H1 (cell line): ENCODE measurements at regions not wholly inside any gene's neighbourhood (a gene's known extent, or its start where the extent isn't known, plus 50 kb on each side); places are given as distances from the start of the nearest gene placed in this dataset.

Experiments used
- CTCF ChIA-PET: fragments of 300-600 bp; sonication (Branson Sonifier 250); formaldehyde crosslinking; loops from one replicate; lab custom pipeline; 2021; ENCODE audit not compliant: partially characterized antibody; lab: Charles Lee
- POLR2A ChIA-PET: fragments of 300-600 bp; sonication (Branson Sonifier 250); formaldehyde crosslinking; loops from one replicate; lab custom pipeline; 2021; ENCODE audit warnings: inconsistent platforms; ENCODE audit not compliant: partially characterized antibody; lab: Charles Lee
- DNase-seq, 2 experiments: peaks; one replicate each; pipeline versions ENCODE4 v3.0.0 to v3.0.0-alpha.2; 2010 to 2022; ENCODE audit warnings: low spot score in 2 of 2, low read depth in 1 of 2, mixed read lengths in 1 of 2
- FAIRE-seq: peaks from 2 replicates; lab custom pipeline; 2011; peaks lifted over from hg19 to GRCh38; lab: Jason Lieb, UNC
- H2AFZ ChIP-seq: 2 replicates; pipeline ENCODE4 v1.8.1; 2012; ENCODE audit warnings: low read length, inconsistent platforms
- H2AK5ac ChIP-seq: 2 replicates; pipeline ENCODE4 v1.6.1; 2013; ENCODE audit warnings: low read depth, low read length
- H2BK120ac ChIP-seq: replicated peaks from 2 replicates; pipeline ENCODE3; 2013; ENCODE audit warnings: low read depth, low read length, inconsistent platforms
- H2BK12ac ChIP-seq: 2 replicates; pipeline ENCODE4 v1.6.1; 2013; ENCODE audit warnings: low read depth, low read length
- H2BK15ac ChIP-seq: 2 replicates; pipeline ENCODE4 v1.6.1; 2013; ENCODE audit warnings: low read length
- H2BK20ac ChIP-seq: 2 replicates; pipeline ENCODE4 v1.6.1; 2013; ENCODE audit warnings: low read length
- H2BK5ac ChIP-seq: 2 replicates; pipeline ENCODE4 v1.6.1; 2013; ENCODE audit warnings: low read depth, low read length
- H3K14ac ChIP-seq: 2 replicates; pipeline ENCODE4 v1.6.1; 2013; ENCODE audit warnings: inconsistent platforms; ENCODE audit not compliant: insufficient read length
- H3K18ac ChIP-seq: 2 replicates; pipeline ENCODE4 v1.6.1; 2013; ENCODE audit warnings: low read length; ENCODE audit errors: extremely low read depth
- H3K23ac ChIP-seq: 2 replicates; pipeline ENCODE4 v1.6.1; 2013; ENCODE audit warnings: inconsistent platforms; ENCODE audit not compliant: insufficient read length
- H3K23me2 ChIP-seq: 2 replicates; pipeline ENCODE4 v1.6.1; 2013; ENCODE audit warnings: low read depth, low read length
- H3K27ac ChIP-seq: 2 replicates; pipeline ENCODE4 v1.6.1; 2011; ENCODE audit warnings: low read depth, low read length, inconsistent platforms
- H3K27me3 ChIP-seq, 4 experiments: replicated peaks in 1 of 4; 1 replicate in 1 of 4; 2 replicates in 3 of 4; pipeline versions ENCODE4 v1.6.1 to v1.8.1; 2011 to 2013; ENCODE audit warnings: low read length in 3 of 4, mild to moderate bottlenecking in 3 of 4, inconsistent platforms in 2 of 4, mixed read lengths in 2 of 4, moderate library complexity in 1 of 4; ENCODE audit not compliant: control insufficient read depth in 3 of 4, insufficient read depth in 3 of 4; ENCODE audit errors: extremely low read depth in 1 of 4
- H3K36me3 ChIP-seq, 4 experiments: 2 replicates each; pipeline versions ENCODE4 v1.6.1 to v1.8.1; 2011 to 2013; ENCODE audit warnings: mild to moderate bottlenecking in 4 of 4, low read length in 3 of 4, moderate library complexity in 2 of 4, control low read depth in 1 of 4, inconsistent platforms in 1 of 4; ENCODE audit not compliant: insufficient read depth in 4 of 4, control insufficient read depth in 2 of 4
- H3K4ac ChIP-seq: replicated peaks from 2 replicates; pipeline ENCODE3; 2013; ENCODE audit warnings: low read length, low read depth, mixed read lengths, inconsistent platforms; ENCODE audit not compliant: insufficient read length
- H3K4me1 ChIP-seq, 4 experiments: replicated peaks in 1 of 4; 1 replicate in 1 of 4; 2 replicates in 3 of 4; pipeline versions ENCODE4 v1.6.1 to v1.8.1; 2011 to 2013; ENCODE audit warnings: low read length in 3 of 4, inconsistent platforms in 2 of 4, mixed read lengths in 1 of 4; ENCODE audit not compliant: insufficient read depth in 4 of 4, control insufficient read depth in 3 of 4
- H3K4me2 ChIP-seq, 2 experiments: 2 replicates each; pipeline versions ENCODE4 v1.6.1 to v1.8.1; 2011 to 2013; ENCODE audit warnings: low read depth in 2 of 2, low read length in 2 of 2, control low read depth in 1 of 2, inconsistent platforms in 1 of 2, mild to moderate bottlenecking in 1 of 2; ENCODE audit not compliant: insufficient read depth in 1 of 2
- H3K4me3 ChIP-seq, 4 experiments: fragments of 200-600, 300-600 bp in 1 of 4; sonication (generic), shearing (Covaris generic), sonication (Bioruptor Twin) in 1 of 4; 2 replicates each; pipeline versions ENCODE4 v1.5.1 to v1.8.1; 2011 to 2016; ENCODE audit warnings: low read length in 4 of 4, low read depth in 3 of 4, control low read depth in 2 of 4, inconsistent platforms in 2 of 4, mild to moderate bottlenecking in 2 of 4, mixed read lengths in 1 of 4, moderate library complexity in 1 of 4; ENCODE audit not compliant: insufficient read depth in 2 of 4; ENCODE audit errors: extremely low read depth in 1 of 4
- H3K56ac ChIP-seq: replicated peaks from 2 replicates; pipeline ENCODE3; 2013; ENCODE audit warnings: low read depth, mild to moderate bottlenecking, mixed read lengths, low read length, inconsistent platforms; ENCODE audit not compliant: insufficient read length
- H3K79me1 ChIP-seq: 2 replicates; pipeline ENCODE4 v1.6.1; 2013; ENCODE audit warnings: low read depth, low read length, control low read depth
- H3K79me2 ChIP-seq, 2 experiments: 2 replicates each; pipeline versions ENCODE4 v1.6.1 to v1.8.1; 2012 to 2013; ENCODE audit warnings: low read length in 2 of 2, mild to moderate bottlenecking in 2 of 2, inconsistent platforms in 1 of 2; ENCODE audit not compliant: insufficient read depth in 2 of 2, control insufficient read depth in 1 of 2
- H3K9ac ChIP-seq, 4 experiments: replicated peaks in 1 of 4; 1 replicate in 1 of 4; 2 replicates in 3 of 4; pipeline versions ENCODE4 v1.6.1 to v1.8.1; 2011 to 2013; ENCODE audit warnings: low read depth in 3 of 4, low read length in 3 of 4, control low read depth in 2 of 4, mild to moderate bottlenecking in 2 of 4, moderate library complexity in 2 of 4, inconsistent platforms in 1 of 4; ENCODE audit errors: extremely low read depth in 1 of 4
- H3K9me3 ChIP-seq, 2 experiments: 2 replicates each; pipeline versions ENCODE4 v1.6.1 to v1.8.1; 2012 to 2013; ENCODE audit warnings: mild to moderate bottlenecking in 2 of 2, moderate library complexity in 2 of 2, control low read depth in 1 of 2, inconsistent platforms in 1 of 2, low read depth in 1 of 2, low read length in 1 of 2, mixed read lengths in 1 of 2; ENCODE audit not compliant: insufficient read depth in 2 of 2
- H4K20me1 ChIP-seq, 2 experiments: replicated peaks in 1 of 2; 2 replicates each; pipeline versions ENCODE3 to v1.8.1; 2011 to 2013; ENCODE audit warnings: inconsistent platforms in 2 of 2, low read length in 2 of 2, mild to moderate bottlenecking in 1 of 2; ENCODE audit not compliant: insufficient read depth in 2 of 2, control insufficient read depth in 1 of 2
- H4K5ac ChIP-seq: 2 replicates; pipeline ENCODE4 v1.6.1; 2013; ENCODE audit warnings: low read length, low read depth, mixed read lengths, inconsistent platforms; ENCODE audit not compliant: insufficient read length
- H4K8ac ChIP-seq: 2 replicates; pipeline ENCODE4 v1.8.0; 2013; ENCODE audit warnings: mild to moderate bottlenecking, moderate library complexity, low read length, inconsistent platforms; ENCODE audit not compliant: insufficient read depth; ENCODE audit errors: extremely low read depth
- H4K91ac ChIP-seq: replicated peaks from 2 replicates; pipeline ENCODE3; 2013; ENCODE audit warnings: low read length, mixed read lengths, inconsistent platforms; ENCODE audit not compliant: insufficient read length
- ASH2L ChIP-seq: fragments of 200-600, 300-600 bp; sonication (generic); IDR thresholded peaks from one replicate; pipeline ENCODE4 v1.7.1; 2017; ENCODE audit warnings: low read length
- BRCA1 ChIP-seq: IDR thresholded peaks from 2 replicates; pipeline ENCODE4 v1.6.1; 2012; ENCODE audit warnings: low read depth, low read length, improper control_type of control experiment
- CBX8 ChIP-seq: fragments of 300-800, 300-1000 bp; sonication (generic); IDR thresholded peaks from 2 replicates; pipeline ENCODE4 v1.7.1; 2016; ENCODE audit warnings: low read depth, low read length, borderline replicate concordance
- CTBP2 ChIP-seq: IDR thresholded peaks from 2 replicates; pipeline ENCODE4 v1.7.0; 2011; ENCODE audit warnings: borderline replicate concordance, mild to moderate bottlenecking, moderate library complexity, mixed read lengths, low read length; ENCODE audit not compliant: insufficient read depth, insufficient read length
- CTCF ChIP-seq, 3 experiments: IDR thresholded peaks; 1 replicate in 2 of 3; 2 replicates in 1 of 3; pipeline versions ENCODE4 v1.5.1 to v1.6.1; 2011; ENCODE audit warnings: low read length in 3 of 3, mild to moderate bottlenecking in 3 of 3, inconsistent platforms in 2 of 3, low read depth in 1 of 3, moderate library complexity in 1 of 3; ENCODE audit not compliant: insufficient read depth in 1 of 3; ENCODE audit errors: control extremely low read depth in 1 of 3
- GTF2F1 ChIP-seq: IDR thresholded peaks from 2 replicates; pipeline ENCODE4 v1.6.1; 2012; ENCODE audit warnings: low read depth, low read length, improper control_type of control experiment, borderline replicate concordance
- HDAC2 ChIP-seq, 2 experiments: fragments of 300-600 bp in 1 of 2; sonication (generic) in 1 of 2; IDR thresholded peaks; 2 replicates each; pipeline ENCODE4 v1.6.1; 2011 to 2012; ENCODE audit warnings: low read depth in 2 of 2, low read length in 2 of 2, mild to moderate bottlenecking in 2 of 2, moderate library complexity in 2 of 2, borderline replicate concordance in 1 of 2, inconsistent platforms in 1 of 2
- MAX ChIP-seq: IDR thresholded peaks from 2 replicates; pipeline ENCODE4 v1.6.1; 2012; ENCODE audit warnings: inconsistent platforms
- PHF8 ChIP-seq: fragments of 200-600 bp; sonication (generic); conservative IDR thresholded peaks from 2 replicates; pipeline ENCODE4 v1.7.1; 2012; ENCODE audit warnings: low read depth, mild to moderate bottlenecking, inconsistent platforms, low read length, moderate library complexity
- RXRA ChIP-seq: IDR thresholded peaks from 2 replicates; pipeline ENCODE4 v1.6.1; 2011; ENCODE audit warnings: low read depth, mild to moderate bottlenecking, low read length, moderate library complexity; ENCODE audit not compliant: insufficient read depth
- SIRT6 ChIP-seq: IDR thresholded peaks from one replicate; pipeline ENCODE4 v1.7.1; 2012; ENCODE audit warnings: low read length, inconsistent platforms
- WGBS, 2 experiments: shearing (Covaris generic) in 1 of 2; methylation state at CpG; one replicate each; pipeline versions ENCODE4 v1.1.6 to v1.1.7; 2013 to 2015; ENCODE audit warnings: low lambda C conversion rate in 2 of 2, mixed read lengths in 2 of 2, inconsistent platforms in 1 of 2, low coverage in 1 of 2, missing lambda C conversion rate in 1 of 2; ENCODE audit not compliant: insufficient replicate concordance in 2 of 2, insufficient coverage in 1 of 2, insufficient read length in 1 of 2; ENCODE audit errors: extremely low coverage in 1 of 2, missing lambda C conversion rate in 1 of 2; 5-methylcytosine and 5-hydroxymethylcytosine counted together

DNA sequence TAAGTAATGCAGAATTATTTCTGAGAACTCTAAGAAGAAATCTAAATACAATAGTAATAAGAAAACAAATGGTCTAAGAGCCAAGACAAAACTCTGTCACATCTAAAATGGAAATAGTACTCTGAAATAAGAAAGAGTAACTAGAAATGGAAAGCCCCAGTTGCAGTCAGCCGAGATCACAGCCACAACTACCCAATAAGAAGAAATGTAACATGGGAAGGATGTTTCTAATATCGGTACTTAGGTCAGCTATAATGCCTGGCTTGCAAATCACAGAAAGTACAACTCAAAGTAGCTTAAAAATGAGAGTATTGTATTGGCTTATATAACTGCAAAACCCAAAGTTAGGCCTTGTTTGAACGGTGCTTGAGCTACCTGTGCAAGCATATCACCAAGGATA is 58.6 kb upstream of the USP25 start:
- no peak overlapping the region for H3K4ac ChIP-seq
- no peak overlapping the region for H2AFZ ChIP-seq
- DNase-seq: no peak
- H3K9ac ChIP-seq: no peak overlapping the region
- H3K4me1 ChIP-seq: no peaks in the 10 kb centered on the region
- FAIRE-seq: no peak
- H3K79me1 ChIP-seq: no peaks in the 10 kb centered on the region
- H4K8ac ChIP-seq: no peak overlapping the region
- H2BK15ac ChIP-seq: no peak overlapping the region
- no peak overlapping the region for H3K23ac ChIP-seq
- no peaks in the 10 kb centered on the region for H3K23me2 ChIP-seq
- ChIA-PET CTCF (no interaction called here), POLR2A (no interaction called here)
- H2BK5ac ChIP-seq: no peak overlapping the region
- no peak overlapping the region for H4K5ac ChIP-seq
- H2BK12ac ChIP-seq: no peak overlapping the region
- H2BK20ac ChIP-seq: no peak overlapping the region
- H3K79me2 ChIP-seq: no peaks in the 10 kb centered on the region
- H4K91ac ChIP-seq: no peak overlapping the region
- no peak overlapping the region for H2BK120ac ChIP-seq
- no peak overlapping the region for H3K56ac ChIP-seq
- no peaks in the 10 kb centered on the region for H3K9me3 ChIP-seq
- H3K36me3 ChIP-seq: no peaks in the 10 kb centered on the region
- no peak overlapping the region for H2AK5ac ChIP-seq
- H3K18ac ChIP-seq: no peak overlapping the region
- H3K4me2 ChIP-seq: no peak overlapping the region
- H4K20me1 ChIP-seq: no peaks in the 10 kb centered on the region
- no peak overlapping the region for H3K27ac ChIP-seq
- H3K27me3 ChIP-seq: no peaks in the 10 kb centered on the region
- no peak overlapping the region for H3K14ac ChIP-seq
- TF ChIP-seq RXRA (no peak), CTBP2 (no peak), MAX (no peak), CBX8 (no peak), BRCA1 (no peak), HDAC2 (IDR thresholded peaks at IDR 0.05; ENCODE audit: borderline replicate concordance in 1 of 2, low read depth in 2 of 2, low read length in 2 of 2) (no peak), SIRT6 (no peak), PHF8 (no peak), GTF2F1 (no peak), ASH2L (no peak), CTCF (IDR thresholded peaks at IDR 0.05; ENCODE audit: control extremely low read depth in 1 of 3, insufficient read depth in 1 of 3, low read depth in 1 of 3, low read length in 3 of 3) (no peak)
- no peak overlapping the region for H3K4me3 ChIP-seq
- 93% methylated on average over 3 of the region's 3 CpGs; no CpG with 5 or more reads in 1 of the 2 experiments for WGBS, 2 experiments
